WTC11 (cell line): ENCODE measurements at regions not wholly inside any gene's neighbourhood (a gene's known extent, or its start where the extent isn't known, plus 50 kb on each side); places are given as distances from the start of the nearest gene placed in this dataset.

Experiments used
- CREB1 ChIP-seq: sonication (generic); formaldehyde crosslinking; IDR thresholded peaks from 2 replicates; pipeline ENCODE4 v1.8.0; 2023; ENCODE audit warnings: mild to moderate bottlenecking, missing genetic modification reagents
- TCF7 ChIP-seq: sonication (generic); formaldehyde crosslinking; IDR thresholded peaks from 2 replicates; pipeline ENCODE4 v1.8.0; 2022; ENCODE audit warnings: mild to moderate bottlenecking, low read depth, missing genetic modification reagents, moderate library complexity
- TF ChIP-seq, protein P1 (sequence below): fragments of 200-600 bp; IDR thresholded peaks from 2 replicates; pipeline ENCODE4 v1.8.0; 2022; ENCODE audit warnings: antibody characterized with exemption
- TF ChIP-seq, protein P2 (sequence below): sonication (generic); formaldehyde crosslinking; IDR thresholded peaks from 2 replicates; pipeline ENCODE4 v1.8.0; 2022; ENCODE audit warnings: mild to moderate bottlenecking, missing genetic modification reagents
- TF ChIP-seq, protein P3 (sequence below): sonication (generic); formaldehyde crosslinking; IDR thresholded peaks from 2 replicates; pipeline ENCODE4 v1.8.1; 2023; ENCODE audit warnings: mild to moderate bottlenecking, missing genetic modification reagents, moderate library complexity
- TF ChIP-seq, protein P4 (sequence below): sonication (generic); formaldehyde crosslinking; IDR thresholded peaks from 2 replicates; pipeline ENCODE4 v1.8.1; 2023; ENCODE audit warnings: mild to moderate bottlenecking, missing genetic modification reagents, borderline replicate concordance
- TF ChIP-seq, protein P5 (sequence below): sonication (generic); formaldehyde crosslinking; IDR thresholded peaks from 2 replicates; pipeline ENCODE4 v1.8.1; 2023; ENCODE audit warnings: mild to moderate bottlenecking, moderate library complexity, missing genetic modification reagents
- TF ChIP-seq, protein P6 (sequence below): sonication (generic); formaldehyde crosslinking; conservative IDR thresholded peaks from 2 replicates; pipeline ENCODE4 v1.8.1; 2023; ENCODE audit warnings: mild to moderate bottlenecking, low read depth, missing genetic modification reagents, moderate library complexity

DNA sequence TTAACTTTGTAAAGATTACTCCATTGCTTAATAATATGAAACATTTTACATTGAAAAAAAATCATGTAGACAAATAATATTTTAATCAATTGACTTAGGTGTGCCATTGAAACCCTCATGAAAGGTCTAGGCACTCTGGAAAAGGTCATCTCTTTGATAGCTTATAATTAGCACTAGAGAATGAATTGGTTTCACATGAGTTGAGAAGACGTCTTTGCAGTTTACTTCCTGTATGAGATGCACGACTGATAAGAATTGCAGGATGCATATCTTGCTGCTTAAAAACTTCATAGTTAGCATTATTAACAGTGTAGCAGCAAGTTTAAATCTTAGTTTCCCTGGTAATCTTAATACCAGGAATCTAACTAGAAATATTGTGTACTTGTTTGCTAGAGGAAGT lies 614.2 kb upstream of the COBL start:
- TF ChIP-seq, protein P1, sequence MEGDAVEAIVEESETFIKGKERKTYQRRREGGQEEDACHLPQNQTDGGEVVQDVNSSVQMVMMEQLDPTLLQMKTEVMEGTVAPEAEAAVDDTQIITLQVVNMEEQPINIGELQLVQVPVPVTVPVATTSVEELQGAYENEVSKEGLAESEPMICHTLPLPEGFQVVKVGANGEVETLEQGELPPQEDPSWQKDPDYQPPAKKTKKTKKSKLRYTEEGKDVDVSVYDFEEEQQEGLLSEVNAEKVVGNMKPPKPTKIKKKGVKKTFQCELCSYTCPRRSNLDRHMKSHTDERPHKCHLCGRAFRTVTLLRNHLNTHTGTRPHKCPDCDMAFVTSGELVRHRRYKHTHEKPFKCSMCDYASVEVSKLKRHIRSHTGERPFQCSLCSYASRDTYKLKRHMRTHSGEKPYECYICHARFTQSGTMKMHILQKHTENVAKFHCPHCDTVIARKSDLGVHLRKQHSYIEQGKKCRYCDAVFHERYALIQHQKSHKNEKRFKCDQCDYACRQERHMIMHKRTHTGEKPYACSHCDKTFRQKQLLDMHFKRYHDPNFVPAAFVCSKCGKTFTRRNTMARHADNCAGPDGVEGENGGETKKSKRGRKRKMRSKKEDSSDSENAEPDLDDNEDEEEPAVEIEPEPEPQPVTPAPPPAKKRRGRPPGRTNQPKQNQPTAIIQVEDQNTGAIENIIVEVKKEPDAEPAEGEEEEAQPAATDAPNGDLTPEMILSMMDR, result no peak
- TF ChIP-seq, protein P2, sequence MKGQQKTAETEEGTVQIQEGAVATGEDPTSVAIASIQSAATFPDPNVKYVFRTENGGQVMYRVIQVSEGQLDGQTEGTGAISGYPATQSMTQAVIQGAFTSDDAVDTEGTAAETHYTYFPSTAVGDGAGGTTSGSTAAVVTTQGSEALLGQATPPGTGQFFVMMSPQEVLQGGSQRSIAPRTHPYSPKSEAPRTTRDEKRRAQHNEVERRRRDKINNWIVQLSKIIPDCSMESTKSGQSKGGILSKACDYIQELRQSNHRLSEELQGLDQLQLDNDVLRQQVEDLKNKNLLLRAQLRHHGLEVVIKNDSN (CRISPR knock-in tag), result no peak
- TF ChIP-seq, protein P3, sequence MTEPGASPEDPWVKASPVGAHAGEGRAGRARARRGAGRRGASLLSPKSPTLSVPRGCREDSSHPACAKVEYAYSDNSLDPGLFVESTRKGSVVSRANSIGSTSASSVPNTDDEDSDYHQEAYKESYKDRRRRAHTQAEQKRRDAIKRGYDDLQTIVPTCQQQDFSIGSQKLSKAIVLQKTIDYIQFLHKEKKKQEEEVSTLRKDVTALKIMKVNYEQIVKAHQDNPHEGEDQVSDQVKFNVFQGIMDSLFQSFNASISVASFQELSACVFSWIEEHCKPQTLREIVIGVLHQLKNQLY (CRISPR knock-in tag), result no peak
- TF ChIP-seq, protein P4, sequence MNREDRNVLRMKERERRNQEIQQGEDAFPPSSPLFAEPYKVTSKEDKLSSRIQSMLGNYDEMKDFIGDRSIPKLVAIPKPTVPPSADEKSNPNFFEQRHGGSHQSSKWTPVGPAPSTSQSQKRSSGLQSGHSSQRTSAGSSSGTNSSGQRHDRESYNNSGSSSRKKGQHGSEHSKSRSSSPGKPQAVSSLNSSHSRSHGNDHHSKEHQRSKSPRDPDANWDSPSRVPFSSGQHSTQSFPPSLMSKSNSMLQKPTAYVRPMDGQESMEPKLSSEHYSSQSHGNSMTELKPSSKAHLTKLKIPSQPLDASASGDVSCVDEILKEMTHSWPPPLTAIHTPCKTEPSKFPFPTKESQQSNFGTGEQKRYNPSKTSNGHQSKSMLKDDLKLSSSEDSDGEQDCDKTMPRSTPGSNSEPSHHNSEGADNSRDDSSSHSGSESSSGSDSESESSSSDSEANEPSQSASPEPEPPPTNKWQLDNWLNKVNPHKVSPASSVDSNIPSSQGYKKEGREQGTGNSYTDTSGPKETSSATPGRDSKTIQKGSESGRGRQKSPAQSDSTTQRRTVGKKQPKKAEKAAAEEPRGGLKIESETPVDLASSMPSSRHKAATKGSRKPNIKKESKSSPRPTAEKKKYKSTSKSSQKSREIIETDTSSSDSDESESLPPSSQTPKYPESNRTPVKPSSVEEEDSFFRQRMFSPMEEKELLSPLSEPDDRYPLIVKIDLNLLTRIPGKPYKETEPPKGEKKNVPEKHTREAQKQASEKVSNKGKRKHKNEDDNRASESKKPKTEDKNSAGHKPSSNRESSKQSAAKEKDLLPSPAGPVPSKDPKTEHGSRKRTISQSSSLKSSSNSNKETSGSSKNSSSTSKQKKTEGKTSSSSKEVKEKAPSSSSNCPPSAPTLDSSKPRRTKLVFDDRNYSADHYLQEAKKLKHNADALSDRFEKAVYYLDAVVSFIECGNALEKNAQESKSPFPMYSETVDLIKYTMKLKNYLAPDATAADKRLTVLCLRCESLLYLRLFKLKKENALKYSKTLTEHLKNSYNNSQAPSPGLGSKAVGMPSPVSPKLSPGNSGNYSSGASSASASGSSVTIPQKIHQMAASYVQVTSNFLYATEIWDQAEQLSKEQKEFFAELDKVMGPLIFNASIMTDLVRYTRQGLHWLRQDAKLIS (CRISPR knock-in tag), result no peak
- TF ChIP-seq TCF7 (CRISPR knock-in tag), result no peak
- no peak for TF ChIP-seq CREB1 (CRISPR knock-in tag)
- TF ChIP-seq, protein P5, sequence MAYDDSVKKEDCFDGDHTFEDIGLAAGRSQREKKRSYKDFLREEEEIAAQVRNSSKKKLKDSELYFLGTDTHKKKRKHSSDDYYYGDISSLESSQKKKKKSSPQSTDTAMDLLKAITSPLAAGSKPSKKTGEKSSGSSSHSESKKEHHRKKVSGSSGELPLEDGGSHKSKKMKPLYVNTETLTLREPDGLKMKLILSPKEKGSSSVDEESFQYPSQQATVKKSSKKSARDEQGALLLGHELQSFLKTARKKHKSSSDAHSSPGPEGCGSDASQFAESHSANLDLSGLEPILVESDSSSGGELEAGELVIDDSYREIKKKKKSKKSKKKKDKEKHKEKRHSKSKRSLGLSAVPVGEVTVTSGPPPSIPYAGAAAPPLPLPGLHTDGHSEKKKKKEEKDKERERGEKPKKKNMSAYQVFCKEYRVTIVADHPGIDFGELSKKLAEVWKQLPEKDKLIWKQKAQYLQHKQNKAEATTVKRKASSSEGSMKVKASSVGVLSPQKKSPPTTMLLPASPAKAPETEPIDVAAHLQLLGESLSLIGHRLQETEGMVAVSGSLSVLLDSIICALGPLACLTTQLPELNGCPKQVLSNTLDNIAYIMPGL (CRISPR knock-in tag), result no peak
- TF ChIP-seq, protein P6, sequence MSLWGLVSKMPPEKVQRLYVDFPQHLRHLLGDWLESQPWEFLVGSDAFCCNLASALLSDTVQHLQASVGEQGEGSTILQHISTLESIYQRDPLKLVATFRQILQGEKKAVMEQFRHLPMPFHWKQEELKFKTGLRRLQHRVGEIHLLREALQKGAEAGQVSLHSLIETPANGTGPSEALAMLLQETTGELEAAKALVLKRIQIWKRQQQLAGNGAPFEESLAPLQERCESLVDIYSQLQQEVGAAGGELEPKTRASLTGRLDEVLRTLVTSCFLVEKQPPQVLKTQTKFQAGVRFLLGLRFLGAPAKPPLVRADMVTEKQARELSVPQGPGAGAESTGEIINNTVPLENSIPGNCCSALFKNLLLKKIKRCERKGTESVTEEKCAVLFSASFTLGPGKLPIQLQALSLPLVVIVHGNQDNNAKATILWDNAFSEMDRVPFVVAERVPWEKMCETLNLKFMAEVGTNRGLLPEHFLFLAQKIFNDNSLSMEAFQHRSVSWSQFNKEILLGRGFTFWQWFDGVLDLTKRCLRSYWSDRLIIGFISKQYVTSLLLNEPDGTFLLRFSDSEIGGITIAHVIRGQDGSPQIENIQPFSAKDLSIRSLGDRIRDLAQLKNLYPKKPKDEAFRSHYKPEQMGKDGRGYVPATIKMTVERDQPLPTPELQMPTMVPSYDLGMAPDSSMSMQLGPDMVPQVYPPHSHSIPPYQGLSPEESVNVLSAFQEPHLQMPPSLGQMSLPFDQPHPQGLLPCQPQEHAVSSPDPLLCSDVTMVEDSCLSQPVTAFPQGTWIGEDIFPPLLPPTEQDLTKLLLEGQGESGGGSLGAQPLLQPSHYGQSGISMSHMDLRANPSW, result no peak
